H1 (cell line): ENCODE measurements at regions not wholly inside any gene's neighbourhood (a gene's known extent, or its start where the extent isn't known, plus 50 kb on each side); places are given as distances from the start of the nearest gene placed in this dataset.

ENCODE experiments used
- CTCF ChIA-PET: fragments of 300-600 bp; sonication (Branson Sonifier 250); formaldehyde crosslinking; loops from one replicate; lab custom pipeline; 2021; ENCODE audit not compliant: partially characterized antibody; lab: Charles Lee
- POLR2A ChIA-PET: fragments of 300-600 bp; sonication (Branson Sonifier 250); formaldehyde crosslinking; loops from one replicate; lab custom pipeline; 2021; ENCODE audit warnings: inconsistent platforms; ENCODE audit not compliant: partially characterized antibody; lab: Charles Lee
- DNase-seq, 2 experiments: peaks; one replicate each; pipeline versions ENCODE4 v3.0.0 to v3.0.0-alpha.2; 2010 to 2022; ENCODE audit warnings: low spot score in 2 of 2, low read depth in 1 of 2, mixed read lengths in 1 of 2
- FAIRE-seq: peaks from 2 replicates; lab custom pipeline; 2011; peaks lifted over from hg19 to GRCh38; lab: Jason Lieb, UNC
- H2AFZ ChIP-seq: 2 replicates; pipeline ENCODE4 v1.8.1; 2012; ENCODE audit warnings: low read length, inconsistent platforms
- H2AK5ac ChIP-seq: 2 replicates; pipeline ENCODE4 v1.6.1; 2013; ENCODE audit warnings: low read depth, low read length
- H2BK120ac ChIP-seq: replicated peaks from 2 replicates; pipeline ENCODE3; 2013; ENCODE audit warnings: low read depth, low read length, inconsistent platforms
- H2BK12ac ChIP-seq: 2 replicates; pipeline ENCODE4 v1.6.1; 2013; ENCODE audit warnings: low read depth, low read length
- H2BK15ac ChIP-seq: 2 replicates; pipeline ENCODE4 v1.6.1; 2013; ENCODE audit warnings: low read length
- H2BK20ac ChIP-seq: 2 replicates; pipeline ENCODE4 v1.6.1; 2013; ENCODE audit warnings: low read length
- H2BK5ac ChIP-seq: 2 replicates; pipeline ENCODE4 v1.6.1; 2013; ENCODE audit warnings: low read depth, low read length
- H3K14ac ChIP-seq: 2 replicates; pipeline ENCODE4 v1.6.1; 2013; ENCODE audit warnings: inconsistent platforms; ENCODE audit not compliant: insufficient read length
- H3K18ac ChIP-seq: 2 replicates; pipeline ENCODE4 v1.6.1; 2013; ENCODE audit warnings: low read length; ENCODE audit errors: extremely low read depth
- H3K23ac ChIP-seq: 2 replicates; pipeline ENCODE4 v1.6.1; 2013; ENCODE audit warnings: inconsistent platforms; ENCODE audit not compliant: insufficient read length
- H3K23me2 ChIP-seq: 2 replicates; pipeline ENCODE4 v1.6.1; 2013; ENCODE audit warnings: low read depth, low read length
- H3K27ac ChIP-seq: 2 replicates; pipeline ENCODE4 v1.6.1; 2011; ENCODE audit warnings: low read depth, low read length, inconsistent platforms
- H3K27me3 ChIP-seq, 4 experiments: replicated peaks in 1 of 4; 1 replicate in 1 of 4; 2 replicates in 3 of 4; pipeline versions ENCODE4 v1.6.1 to v1.8.1; 2011 to 2013; ENCODE audit warnings: low read length in 3 of 4, mild to moderate bottlenecking in 3 of 4, inconsistent platforms in 2 of 4, mixed read lengths in 2 of 4, moderate library complexity in 1 of 4; ENCODE audit not compliant: control insufficient read depth in 3 of 4, insufficient read depth in 3 of 4; ENCODE audit errors: extremely low read depth in 1 of 4
- H3K36me3 ChIP-seq, 4 experiments: 2 replicates each; pipeline versions ENCODE4 v1.6.1 to v1.8.1; 2011 to 2013; ENCODE audit warnings: mild to moderate bottlenecking in 4 of 4, low read length in 3 of 4, moderate library complexity in 2 of 4, control low read depth in 1 of 4, inconsistent platforms in 1 of 4; ENCODE audit not compliant: insufficient read depth in 4 of 4, control insufficient read depth in 2 of 4
- H3K4ac ChIP-seq: replicated peaks from 2 replicates; pipeline ENCODE3; 2013; ENCODE audit warnings: low read length, low read depth, mixed read lengths, inconsistent platforms; ENCODE audit not compliant: insufficient read length
- H3K4me1 ChIP-seq, 4 experiments: replicated peaks in 1 of 4; 1 replicate in 1 of 4; 2 replicates in 3 of 4; pipeline versions ENCODE4 v1.6.1 to v1.8.1; 2011 to 2013; ENCODE audit warnings: low read length in 3 of 4, inconsistent platforms in 2 of 4, mixed read lengths in 1 of 4; ENCODE audit not compliant: insufficient read depth in 4 of 4, control insufficient read depth in 3 of 4
- H3K4me2 ChIP-seq, 2 experiments: 2 replicates each; pipeline versions ENCODE4 v1.6.1 to v1.8.1; 2011 to 2013; ENCODE audit warnings: low read depth in 2 of 2, low read length in 2 of 2, control low read depth in 1 of 2, inconsistent platforms in 1 of 2, mild to moderate bottlenecking in 1 of 2; ENCODE audit not compliant: insufficient read depth in 1 of 2
- H3K4me3 ChIP-seq, 4 experiments: fragments of 200-600, 300-600 bp in 1 of 4; sonication (generic), shearing (Covaris generic), sonication (Bioruptor Twin) in 1 of 4; 2 replicates each; pipeline versions ENCODE4 v1.5.1 to v1.8.1; 2011 to 2016; ENCODE audit warnings: low read length in 4 of 4, low read depth in 3 of 4, control low read depth in 2 of 4, inconsistent platforms in 2 of 4, mild to moderate bottlenecking in 2 of 4, mixed read lengths in 1 of 4, moderate library complexity in 1 of 4; ENCODE audit not compliant: insufficient read depth in 2 of 4; ENCODE audit errors: extremely low read depth in 1 of 4
- H3K56ac ChIP-seq: replicated peaks from 2 replicates; pipeline ENCODE3; 2013; ENCODE audit warnings: low read depth, mild to moderate bottlenecking, mixed read lengths, low read length, inconsistent platforms; ENCODE audit not compliant: insufficient read length
- H3K79me1 ChIP-seq: 2 replicates; pipeline ENCODE4 v1.6.1; 2013; ENCODE audit warnings: low read depth, low read length, control low read depth
- H3K79me2 ChIP-seq, 2 experiments: 2 replicates each; pipeline versions ENCODE4 v1.6.1 to v1.8.1; 2012 to 2013; ENCODE audit warnings: low read length in 2 of 2, mild to moderate bottlenecking in 2 of 2, inconsistent platforms in 1 of 2; ENCODE audit not compliant: insufficient read depth in 2 of 2, control insufficient read depth in 1 of 2
- H3K9ac ChIP-seq, 4 experiments: replicated peaks in 1 of 4; 1 replicate in 1 of 4; 2 replicates in 3 of 4; pipeline versions ENCODE4 v1.6.1 to v1.8.1; 2011 to 2013; ENCODE audit warnings: low read depth in 3 of 4, low read length in 3 of 4, control low read depth in 2 of 4, mild to moderate bottlenecking in 2 of 4, moderate library complexity in 2 of 4, inconsistent platforms in 1 of 4; ENCODE audit errors: extremely low read depth in 1 of 4
- H3K9me3 ChIP-seq, 2 experiments: 2 replicates each; pipeline versions ENCODE4 v1.6.1 to v1.8.1; 2012 to 2013; ENCODE audit warnings: mild to moderate bottlenecking in 2 of 2, moderate library complexity in 2 of 2, control low read depth in 1 of 2, inconsistent platforms in 1 of 2, low read depth in 1 of 2, low read length in 1 of 2, mixed read lengths in 1 of 2; ENCODE audit not compliant: insufficient read depth in 2 of 2
- H4K20me1 ChIP-seq, 2 experiments: replicated peaks in 1 of 2; 2 replicates each; pipeline versions ENCODE3 to v1.8.1; 2011 to 2013; ENCODE audit warnings: inconsistent platforms in 2 of 2, low read length in 2 of 2, mild to moderate bottlenecking in 1 of 2; ENCODE audit not compliant: insufficient read depth in 2 of 2, control insufficient read depth in 1 of 2
- H4K5ac ChIP-seq: 2 replicates; pipeline ENCODE4 v1.6.1; 2013; ENCODE audit warnings: low read length, low read depth, mixed read lengths, inconsistent platforms; ENCODE audit not compliant: insufficient read length
- H4K8ac ChIP-seq: 2 replicates; pipeline ENCODE4 v1.8.0; 2013; ENCODE audit warnings: mild to moderate bottlenecking, moderate library complexity, low read length, inconsistent platforms; ENCODE audit not compliant: insufficient read depth; ENCODE audit errors: extremely low read depth
- H4K91ac ChIP-seq: replicated peaks from 2 replicates; pipeline ENCODE3; 2013; ENCODE audit warnings: low read length, mixed read lengths, inconsistent platforms; ENCODE audit not compliant: insufficient read length
- ASH2L ChIP-seq: fragments of 200-600, 300-600 bp; sonication (generic); IDR thresholded peaks from one replicate; pipeline ENCODE4 v1.7.1; 2017; ENCODE audit warnings: low read length
- EP300 ChIP-seq, 2 experiments: IDR thresholded peaks; 1 replicate in 1 of 2; 2 replicates in 1 of 2; pipeline ENCODE4 v1.6.1; 2011 to 2012; ENCODE audit warnings: low read depth in 2 of 2, low read length in 2 of 2, mild to moderate bottlenecking in 2 of 2, borderline replicate concordance in 1 of 2, inconsistent platforms in 1 of 2, moderate library complexity in 1 of 2
- GABPA ChIP-seq: IDR thresholded peaks from 2 replicates; pipeline ENCODE4 v1.6.1; 2011; ENCODE audit warnings: mild to moderate bottlenecking, low read length, moderate library complexity, borderline replicate concordance; ENCODE audit not compliant: insufficient read depth
- JUN ChIP-seq: IDR thresholded peaks from 2 replicates; pipeline ENCODE4 v1.6.1; 2011; ENCODE audit warnings: low read depth, mild to moderate bottlenecking, improper control_type of control experiment, low read length
- SRF ChIP-seq: IDR thresholded peaks from 2 replicates; pipeline ENCODE4 v1.6.1; 2011; ENCODE audit warnings: mild to moderate bottlenecking, low read depth, low read length, moderate library complexity
- WGBS, 2 experiments: shearing (Covaris generic) in 1 of 2; methylation state at CpG; one replicate each; pipeline versions ENCODE4 v1.1.6 to v1.1.7; 2013 to 2015; ENCODE audit warnings: low lambda C conversion rate in 2 of 2, mixed read lengths in 2 of 2, inconsistent platforms in 1 of 2, low coverage in 1 of 2, missing lambda C conversion rate in 1 of 2; ENCODE audit not compliant: insufficient replicate concordance in 2 of 2, insufficient coverage in 1 of 2, insufficient read length in 1 of 2; ENCODE audit errors: extremely low coverage in 1 of 2, missing lambda C conversion rate in 1 of 2; 5-methylcytosine and 5-hydroxymethylcytosine counted together
- TF ChIP-seq, protein P1 (sequence below): IDR thresholded peaks from 2 replicates; pipeline ENCODE4 v1.6.1; 2012; ENCODE audit warnings: inconsistent platforms

DNA sequence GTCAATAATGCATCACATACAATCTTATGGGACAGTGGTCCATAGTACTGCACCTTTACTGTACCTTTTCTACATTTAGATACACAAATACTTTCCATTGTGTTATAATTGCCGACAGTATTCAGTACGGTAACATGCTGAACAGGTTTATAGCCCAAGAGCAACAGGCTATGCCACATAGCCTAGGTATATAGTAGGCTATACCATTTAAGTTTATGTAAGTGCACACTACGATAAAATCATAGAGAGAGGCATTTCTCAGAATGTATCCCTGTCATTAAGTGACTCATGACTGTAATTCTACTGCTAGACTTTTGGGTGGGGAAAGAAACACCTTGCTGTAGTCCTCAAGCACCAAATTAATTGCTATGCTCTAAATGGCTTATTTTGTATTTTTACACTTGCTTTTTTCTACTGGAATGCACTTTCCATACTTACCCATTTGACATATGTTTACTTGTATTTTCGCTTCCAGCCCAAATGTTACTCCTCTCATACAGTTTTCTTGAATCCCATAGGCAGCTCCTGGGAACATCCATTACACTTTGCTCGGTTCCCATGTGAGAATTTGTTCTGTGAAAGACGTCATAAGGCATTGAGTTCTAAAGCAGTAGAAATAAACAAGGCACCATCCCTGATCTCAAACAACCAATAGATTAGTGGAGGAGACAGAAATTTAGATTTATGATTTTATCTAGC, 714.0 kb upstream of the ID2 start:
- Histone ChIP-seq H3K56ac (no peak overlapping the region), H4K20me1 (no peaks in the 10 kb centered on the region), H2BK15ac (no peak overlapping the region), H3K27ac (no peak overlapping the region), H3K14ac (no peak overlapping the region), H3K23ac (no peak overlapping the region), H3K4ac (no peak overlapping the region), H4K5ac (no peak overlapping the region), H3K79me2 (no peaks in the 10 kb centered on the region), H2BK120ac (no peak overlapping the region), H2BK12ac (no peak overlapping the region), H3K36me3 (no peaks in the 10 kb centered on the region), H2AK5ac (no peak overlapping the region), H3K23me2 (no peaks in the 10 kb centered on the region), H3K4me3 (no peak overlapping the region), H2BK20ac (no peak overlapping the region), H3K9me3 (no peaks in the 10 kb centered on the region), H4K8ac (no peak overlapping the region), H3K9ac (no peak overlapping the region), H3K4me1 (peaks cover 0 to 5% (median 1%) of the 10 kb centered on the region in 4 experiments; a peak in 2 of 7 replicates), H2AFZ (no peak overlapping the region), H3K18ac (no peak overlapping the region), H3K27me3 (no peaks in the 10 kb centered on the region; a peak in 1 of 7 replicates), H2BK5ac (no peak overlapping the region), H3K79me1 (no peaks in the 10 kb centered on the region), H3K4me2 (no peak overlapping the region), H4K91ac (no peak overlapping the region)
- ChIA-PET POLR2A (no interaction called here), CTCF (interaction anchor here (1.0 to 1.8 kb wide), 2 partner anchors 16 to 296 kb away, joined by 3 to 4 read pairs; no protein-coding TSS in a partner anchor)
- DNase-seq (no peak), FAIRE-seq (no peak)
- WGBS, 2 experiments: 96% methylated on average over 6 of the region's 6 CpGs; no CpG with 5 or more reads in 1 of the 2 experiments
- TF ChIP-seq, protein P1, sequence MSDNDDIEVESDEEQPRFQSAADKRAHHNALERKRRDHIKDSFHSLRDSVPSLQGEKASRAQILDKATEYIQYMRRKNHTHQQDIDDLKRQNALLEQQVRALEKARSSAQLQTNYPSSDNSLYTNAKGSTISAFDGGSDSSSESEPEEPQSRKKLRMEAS: no peak
- TF ChIP-seq ASH2L (no peak), GABPA (no peak), JUN (no peak), EP300 (IDR thresholded peaks at IDR 0.05; ENCODE audit: borderline replicate concordance in 1 of 2, low read depth in 2 of 2, low read length in 2 of 2) (no peak), SRF (no peak)
